T-cell (primary cell): ENCODE measurements at regions not wholly inside any gene's neighbourhood (a gene's known extent, or its start where the extent isn't known, plus 50 kb on each side); places are given as distances from the start of the nearest gene placed in this dataset.
"Not testable (repeated sequence)": the region's sequence is repeated elsewhere in the genome, so short reads cannot be mapped to it uniquely, and the experiment has no call there.

Experiments used
- ATAC-seq, 4 experiments: fragments of 200-7000 bp in 3 of 4; fragments of 150-1000 bp in 1 of 4; cut with Tn5 transposase; replicated peaks in 1 of 4; 1 replicate in 3 of 4; 2 replicates in 1 of 4; pipeline ENCODE4 v1.10.0; 2021; ENCODE audit warnings: moderate library complexity in 3 of 4, mild to moderate bottlenecking in 2 of 4, moderate number of reproducible peaks in 1 of 4
- CTCF ChIA-PET, 2 donors: fragments of 300-600 bp; sonication (Branson Sonifier 250); formaldehyde crosslinking; loops; one replicate each; lab custom pipeline; 2022; ENCODE audit warnings: antibody characterized with exemption in 2 of 2; lab: Charles Lee
- POLR2A ChIA-PET, 2 donors: fragments of 300-600 bp; sonication (Branson Sonifier 250); formaldehyde crosslinking; loops; one replicate each; lab custom pipeline; 2022; ENCODE audit warnings: antibody characterized with exemption in 2 of 2; lab: Charles Lee
- DNase-seq, 35 experiments: peaks; one replicate each; pipeline versions ENCODE4 v3.0.0 to v3.0.0-alpha.2; 2013 to 2023
- H3K27ac ChIP-seq: one replicate; pipeline ENCODE4 v1.5.1; 2013; ENCODE audit warnings: low read length
- H3K27me3 ChIP-seq, 2 experiments: replicated peaks in 1 of 2; 1 replicate in 1 of 2; 2 replicates in 1 of 2; pipeline versions ENCODE4 v1.6.1 to v1.7.0; 2013; ENCODE audit warnings: low read length in 1 of 2, mixed read lengths in 1 of 2; ENCODE audit not compliant: control insufficient read depth in 2 of 2, insufficient read depth in 2 of 2; ENCODE audit errors: extremely low read depth in 1 of 2
- H3K36me3 ChIP-seq, 2 donors: 1 replicate in 1 of 2; 2 replicates in 1 of 2; pipeline versions ENCODE4 v1.6.1 to v1.7.0; 2013; ENCODE audit warnings: low read length in 1 of 2; ENCODE audit not compliant: control insufficient read depth in 2 of 2, insufficient read depth in 1 of 2; ENCODE audit errors: extremely low read depth in 1 of 2
- H3K4me1 ChIP-seq, 2 experiments: 1 replicate in 1 of 2; 2 replicates in 1 of 2; pipeline versions ENCODE4 v1.6.1 to v1.7.0; 2013; ENCODE audit warnings: low read length in 2 of 2, mixed read lengths in 1 of 2; ENCODE audit not compliant: insufficient read depth in 2 of 2, control insufficient read depth in 1 of 2; ENCODE audit errors: extremely low read depth in 1 of 2
- H3K4me3 ChIP-seq, 2 donors: 1 replicate in 1 of 2; 2 replicates in 1 of 2; pipeline versions ENCODE4 v1.5.1 to v1.7.0; 2013; ENCODE audit warnings: mild to moderate bottlenecking in 2 of 2, low read length in 1 of 2, moderate library complexity in 1 of 2; ENCODE audit not compliant: control insufficient read depth in 1 of 2; ENCODE audit errors: extremely low read depth in 1 of 2
- H3K9me3 ChIP-seq: 2 replicates; pipeline ENCODE4 v1.7.0; 2013
- H3K27ac Mint-ChIP-seq, 2 donors: one replicate each; pipeline ENCODE4 v1.8.0; 2020 to 2021; ENCODE audit warnings: mild to moderate bottlenecking in 2 of 2, mixed read lengths in 2 of 2
- H3K27me3 Mint-ChIP-seq, 2 donors: one replicate each; pipeline ENCODE4 v1.8.0; 2021 to 2022; ENCODE audit warnings: mixed read lengths in 2 of 2
- H3K36me3 Mint-ChIP-seq: one replicate; pipeline ENCODE4 v1.8.0; 2021; ENCODE audit warnings: mixed read lengths
- H3K4me1 Mint-ChIP-seq, 3 donors: one replicate each; pipeline ENCODE4 v1.8.0; 2020 to 2022; ENCODE audit warnings: mixed read lengths in 3 of 3, mild to moderate bottlenecking in 1 of 3
- H3K4me3 Mint-ChIP-seq, 3 donors: one replicate each; pipeline ENCODE4 v1.8.0; 2020 to 2022; ENCODE audit warnings: mild to moderate bottlenecking in 3 of 3, mixed read lengths in 3 of 3, moderate library complexity in 3 of 3
- H3K9me3 Mint-ChIP-seq, 3 donors: one replicate each; pipeline ENCODE4 v1.8.0; 2020 to 2022; ENCODE audit warnings: mixed read lengths in 3 of 3
- WGBS: methylation state at CpG from one replicate; pipeline ENCODE4 v1.1.5; 2013; ENCODE audit warnings: missing lambda C conversion rate; ENCODE audit not compliant: insufficient coverage; 5-methylcytosine and 5-hydroxymethylcytosine counted together

- Mint-ChIP-seq H3K27me3 (no peaks in the 10 kb centered on the region), H3K36me3 (no peaks in the 10 kb centered on the region), H3K4me1 (no peaks in the 10 kb centered on the region), H3K27ac (no peak overlapping the region), H3K9me3 (peaks cover 4 to 16% (median 14%) of the 10 kb centered on the region in 3 donors), H3K4me3 (no peak overlapping the region)
- ChIA-PET CTCF (no interaction called here), POLR2A (no interaction called here)
- Histone ChIP-seq H3K27ac (no peak overlapping the region), H3K36me3 (no peaks in the 10 kb centered on the region), H3K9me3 (peaks cover 2% of the 10 kb centered on the region), H3K27me3 (no peaks in the 10 kb centered on the region), H3K4me1 (no peaks in the 10 kb centered on the region), H3K4me3 (no peak overlapping the region)
- no peak for DNase-seq
- WGBS, result no CpG with 5 or more reads among the region's 5 CpGs
- ATAC-seq, result no peak
These were observed 188.0 kb downstream of the OR4C45 start for GRCh38 chr11:50220651-50221050.

- H3K27me3 Mint-ChIP-seq, H3K36me3 ChIP-seq, POLR2A ChIA-PET, H3K4me3 ChIP-seq, ATAC-seq, H3K36me3 Mint-ChIP-seq, DNase-seq, CTCF ChIA-PET, H3K4me1 Mint-ChIP-seq, H3K9me3 ChIP-seq, H3K27ac Mint-ChIP-seq, H3K4me3 Mint-ChIP-seq, H3K4me1 ChIP-seq, H3K27me3 ChIP-seq, H3K27ac ChIP-seq: not testable (repeated sequence)
- H3K9me3 Mint-ChIP-seq, result peaks cover 7 to 12% (median 8%) of the 10 kb centered on the region in 3 donors
- WGBS, result 90% methylated on average over 3 of the region's 4 CpGs
These were observed 205.7 kb downstream of the OR4C45 start for GRCh38 chr11:50238368-50238767.

GRCh38 chr11:50246183-50246582 is 213.5 kb downstream of the OR4C45 start:
- Histone ChIP-seq H3K27ac (no peak overlapping the region), H3K36me3 (no peaks in the 10 kb centered on the region), H3K4me3 (no peak overlapping the region), H3K27me3 (no peaks in the 10 kb centered on the region), H3K9me3 (peaks cover 2% of the 10 kb centered on the region), H3K4me1 (no peaks in the 10 kb centered on the region)
- no peaks in the 10 kb centered on the region for H3K36me3 Mint-ChIP-seq
- H3K4me1 Mint-ChIP-seq, result no peaks in the 10 kb centered on the region
- H3K27me3 Mint-ChIP-seq, result no peaks in the 10 kb centered on the region
- POLR2A ChIA-PET, result no interaction called here
- 83% methylated on average over 1 of the region's 5 CpGs for whole genome bisulfite sequencing
- no peak for ATAC-seq
- no peak for DNase-seq
- no peak overlapping the region for H3K4me3 Mint-ChIP-seq
- CTCF ChIA-PET, result no interaction called here
- peaks cover 3 to 13% (median 11%) of the 10 kb centered on the region in 3 donors for H3K9me3 Mint-ChIP-seq
- H3K27ac Mint-ChIP-seq, result no peak overlapping the region

- H3K4me3 Mint-ChIP-seq, result no peak overlapping the region
- ATAC-seq (no peak), DNase-seq (no peak)
- H3K27ac Mint-ChIP-seq, result no peak overlapping the region
- Histone ChIP-seq H3K4me3 (no peak overlapping the region), H3K27ac (no peak overlapping the region), H3K4me1 (no peaks in the 10 kb centered on the region), H3K9me3 (peaks cover 2% of the 10 kb centered on the region), H3K27me3 (no peaks in the 10 kb centered on the region), H3K36me3 (no peaks in the 10 kb centered on the region)
- POLR2A ChIA-PET, result no interaction called here
- H3K27me3 Mint-ChIP-seq, result no peaks in the 10 kb centered on the region
- CTCF ChIA-PET, result no interaction called here
- no peaks in the 10 kb centered on the region for H3K36me3 Mint-ChIP-seq
- peaks cover 3 to 13% (median 11%) of the 10 kb centered on the region in 3 donors for H3K9me3 Mint-ChIP-seq
- no peaks in the 10 kb centered on the region for H3K4me1 Mint-ChIP-seq
- WGBS, result 89% methylated on average over 12 of the region's 16 CpGs
These were observed 214.0 kb downstream of the OR4C45 start for GRCh38 chr11:50246699-50247098.

- ChIA-PET CTCF (no interaction called here), POLR2A (no interaction called here)
- H3K27me3 ChIP-seq, result no peaks in the 10 kb centered on the region
- H3K36me3 ChIP-seq, result no peaks in the 10 kb centered on the region
- ATAC-seq, result no peak
- Mint-ChIP-seq H3K27ac (no peak overlapping the region), H3K4me1 (no peaks in the 10 kb centered on the region), H3K4me3 (no peak overlapping the region), H3K9me3 (peaks cover 3 to 13% (median 11%) of the 10 kb centered on the region in 3 donors), H3K27me3 (no peaks in the 10 kb centered on the region), H3K36me3 (no peaks in the 10 kb centered on the region)
- H3K27ac ChIP-seq, result no peak overlapping the region
- 93% methylated on average over 19 of the region's 20 CpGs for WGBS
- H3K4me1 ChIP-seq, result no peaks in the 10 kb centered on the region
- DNase-seq, result no peak
- peaks cover 2% of the 10 kb centered on the region for H3K9me3 ChIP-seq
- no peak overlapping the region for H3K4me3 ChIP-seq
These were observed 214.7 kb downstream of the OR4C45 start for GRCh38 chr11:50247309-50247874.

- H3K27ac ChIP-seq, result no peak overlapping the region
- Mint-ChIP-seq H3K36me3 (no peaks in the 10 kb centered on the region), H3K9me3 (peaks cover 19 to 39% (median 26%) of the 10 kb centered on the region in 3 donors), H3K27ac (no peak overlapping the region), H3K27me3 (no peaks in the 10 kb centered on the region), H3K4me1 (no peaks in the 10 kb centered on the region), H3K4me3 (no peak overlapping the region)
- CTCF ChIA-PET, result no interaction called here
- ATAC-seq, result no peak
- H3K9me3 ChIP-seq, result no peaks in the 10 kb centered on the region
- POLR2A ChIA-PET, result no interaction called here
- no peak for DNase-seq
- H3K4me3 ChIP-seq, result no peak overlapping the region
- H3K4me1 ChIP-seq, result no peaks in the 10 kb centered on the region
- no peaks in the 10 kb centered on the region for H3K27me3 ChIP-seq
- no peaks in the 10 kb centered on the region for H3K36me3 ChIP-seq
- WGBS, result 79% methylated on average over 24 of the region's 26 CpGs
These were observed 235.2 kb downstream of the OR4C45 start for GRCh38 chr11:50267851-50268250.

- Histone ChIP-seq H3K27me3 (no peaks in the 10 kb centered on the region), H3K27ac (no peak overlapping the region), H3K9me3 (no peaks in the 10 kb centered on the region), H3K4me1 (no peaks in the 10 kb centered on the region), H3K4me3 (no peak overlapping the region), H3K36me3 (no peaks in the 10 kb centered on the region)
- DNase-seq (no peak), ATAC-seq (no peak)
- H3K36me3 Mint-ChIP-seq, result no peaks in the 10 kb centered on the region
- CTCF ChIA-PET, result no interaction called here
- H3K4me3 Mint-ChIP-seq, result no peak overlapping the region
- no peaks in the 10 kb centered on the region for H3K4me1 Mint-ChIP-seq
- H3K27me3 Mint-ChIP-seq, result no peaks in the 10 kb centered on the region
- no peak overlapping the region for H3K27ac Mint-ChIP-seq
- POLR2A ChIA-PET, result no interaction called here
- peaks cover 6 to 40% (median 36%) of the 10 kb centered on the region in 3 donors for H3K9me3 Mint-ChIP-seq
- WGBS, result 70% methylated on average over 7 of the region's 7 CpGs
These were observed 242.5 kb downstream of the OR4C45 start for GRCh38 chr11:50275133-50275532.
